ENCODE measurements at regions not wholly inside any gene's neighbourhood (a gene's known extent, or its start where the extent isn't known, plus 50 kb on each side); places are given as distances from the start of the nearest gene placed in this dataset.

DNA sequence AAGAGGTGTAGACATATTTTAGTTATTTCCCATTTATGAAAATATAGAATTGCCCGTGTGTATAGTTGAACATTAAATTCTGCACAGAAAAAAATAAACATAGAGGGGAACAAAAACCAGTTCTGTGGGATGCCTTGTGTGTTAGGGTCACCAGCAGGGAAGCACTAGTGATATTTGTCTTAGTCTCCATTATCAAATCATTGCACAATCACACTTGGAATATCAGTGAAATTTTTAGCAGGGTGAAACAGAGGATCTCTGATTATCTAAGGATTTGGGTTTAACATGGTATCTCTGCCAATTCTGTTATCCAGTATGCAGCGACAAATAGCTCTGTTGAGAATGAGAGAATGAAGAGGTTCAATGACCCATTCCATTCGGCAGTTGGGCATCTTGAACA, 496.0 kb upstream of the POM121L12 start:
- no peaks in the 10 kb centered on the region for H3K36me3 Mint-ChIP-seq (ENCODE audit: insufficient read depth, unreplicated experiment)
- H3K27ac Mint-ChIP-seq (ENCODE audit: unreplicated experiment), result no peak overlapping the region
- no peaks in the 10 kb centered on the region for H3K4me1 Mint-ChIP-seq (ENCODE audit: low read depth, unreplicated experiment)
- no peak overlapping the region for H3K4me3 Mint-ChIP-seq (ENCODE audit: low read depth, unreplicated experiment)
- no peaks in the 10 kb centered on the region for H3K27me3 Mint-ChIP-seq (ENCODE audit: unreplicated experiment)
- intact Hi-C loops (cut with micrococcal nuclease; ENCODE audit: unreplicated experiment), result no loop called here
- no TSS peak for BruUV-seq (replicated peaks)
- CTCF ChIA-PET, result no interaction called here
- TF ChIP-seq, protein P1, sequence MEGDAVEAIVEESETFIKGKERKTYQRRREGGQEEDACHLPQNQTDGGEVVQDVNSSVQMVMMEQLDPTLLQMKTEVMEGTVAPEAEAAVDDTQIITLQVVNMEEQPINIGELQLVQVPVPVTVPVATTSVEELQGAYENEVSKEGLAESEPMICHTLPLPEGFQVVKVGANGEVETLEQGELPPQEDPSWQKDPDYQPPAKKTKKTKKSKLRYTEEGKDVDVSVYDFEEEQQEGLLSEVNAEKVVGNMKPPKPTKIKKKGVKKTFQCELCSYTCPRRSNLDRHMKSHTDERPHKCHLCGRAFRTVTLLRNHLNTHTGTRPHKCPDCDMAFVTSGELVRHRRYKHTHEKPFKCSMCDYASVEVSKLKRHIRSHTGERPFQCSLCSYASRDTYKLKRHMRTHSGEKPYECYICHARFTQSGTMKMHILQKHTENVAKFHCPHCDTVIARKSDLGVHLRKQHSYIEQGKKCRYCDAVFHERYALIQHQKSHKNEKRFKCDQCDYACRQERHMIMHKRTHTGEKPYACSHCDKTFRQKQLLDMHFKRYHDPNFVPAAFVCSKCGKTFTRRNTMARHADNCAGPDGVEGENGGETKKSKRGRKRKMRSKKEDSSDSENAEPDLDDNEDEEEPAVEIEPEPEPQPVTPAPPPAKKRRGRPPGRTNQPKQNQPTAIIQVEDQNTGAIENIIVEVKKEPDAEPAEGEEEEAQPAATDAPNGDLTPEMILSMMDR (IDR thresholded peaks at IDR 0.05; ENCODE audit: unreplicated experiment), result no peak
- peaks cover 13% of the 10 kb centered on the region for H3K9me3 Mint-ChIP-seq (ENCODE audit: low read depth, unreplicated experiment)
- DNase-seq, result no peak

DNA sequence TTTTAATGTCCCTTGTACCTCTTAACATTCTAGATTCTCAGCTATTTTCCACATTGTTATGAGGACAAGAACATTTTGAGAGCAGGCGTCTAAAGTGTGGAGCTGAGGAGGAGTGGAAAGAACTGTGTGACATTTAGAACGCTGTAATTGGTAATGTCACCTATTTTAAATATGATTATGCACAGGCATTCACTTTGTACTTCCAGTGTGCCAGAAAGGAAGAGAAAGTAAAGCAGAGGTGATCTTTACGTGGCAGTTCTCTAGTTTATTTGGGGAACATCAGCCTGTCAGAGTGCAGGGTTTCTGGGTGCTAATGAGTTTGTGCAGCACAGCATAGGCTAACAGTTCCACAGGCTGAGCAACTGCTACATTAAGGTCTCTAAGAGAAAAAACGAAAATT, 498.4 kb upstream of the POM121L12 start:
- no TSS peak for BruUV-seq (replicated peaks)
- CTCF ChIA-PET, result no interaction called here

DNA sequence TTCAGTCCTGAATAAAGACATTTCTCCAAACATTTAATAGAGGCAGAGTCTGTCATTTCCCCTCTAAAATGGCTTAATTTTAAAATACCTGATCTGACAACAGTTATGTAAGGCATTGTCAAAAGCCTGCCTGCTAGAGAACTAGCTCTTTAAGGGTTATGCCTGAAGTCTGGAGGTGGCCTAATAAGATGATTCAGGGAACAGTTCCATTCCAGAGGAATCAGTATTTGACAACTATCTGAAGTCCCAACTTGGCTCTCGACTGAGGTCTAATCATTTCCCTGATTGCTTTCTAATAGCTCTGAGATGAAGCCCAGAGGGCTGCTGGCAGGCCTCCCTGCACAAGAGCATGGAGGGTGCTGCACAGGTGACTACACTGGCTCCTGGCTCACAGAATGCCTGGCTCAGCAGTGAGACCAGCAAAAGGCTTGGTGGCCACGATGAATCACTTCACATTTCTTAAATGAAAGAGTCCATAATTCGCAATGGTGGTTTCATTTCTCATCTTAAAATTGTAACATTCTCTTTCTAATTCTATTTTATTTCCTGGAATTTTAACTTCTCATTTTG, 509.6 kb upstream of the POM121L12 start:
- Mint-ChIP-seq H3K27me3 (ENCODE audit: unreplicated experiment) (no peaks in the 10 kb centered on the region), H3K27ac (ENCODE audit: unreplicated experiment) (no peak overlapping the region), H3K36me3 (ENCODE audit: insufficient read depth, unreplicated experiment) (no peaks in the 10 kb centered on the region), H3K4me3 (ENCODE audit: low read depth, unreplicated experiment) (no peak overlapping the region), H3K9me3 (ENCODE audit: low read depth, unreplicated experiment) (peaks cover 11% of the 10 kb centered on the region), H3K4me1 (ENCODE audit: low read depth, unreplicated experiment) (no peaks in the 10 kb centered on the region)
- DNase-seq, result no peak
- no TSS peak for BruUV-seq (replicated peaks)
- CTCF ChIA-PET, result interaction anchor here (0.7 kb wide), 1 partner anchor 508 kb away, joined by 3 read pairs; no protein-coding TSS in a partner anchor
- intact Hi-C loops (cut with micrococcal nuclease; ENCODE audit: unreplicated experiment), result no loop called here
- TF ChIP-seq, protein P1 (IDR thresholded peaks at IDR 0.05; ENCODE audit: unreplicated experiment), result no peak

More for the DNA sequence above, 498.4 kb upstream of the POM121L12 start:
- Mint-ChIP-seq H3K27ac (ENCODE audit: unreplicated experiment) (no peak overlapping the region), H3K36me3 (ENCODE audit: insufficient read depth, unreplicated experiment) (no peaks in the 10 kb centered on the region), H3K4me3 (ENCODE audit: low read depth, unreplicated experiment) (no peak overlapping the region), H3K4me1 (ENCODE audit: low read depth, unreplicated experiment) (no peaks in the 10 kb centered on the region), H3K27me3 (ENCODE audit: unreplicated experiment) (no peaks in the 10 kb centered on the region), H3K9me3 (ENCODE audit: low read depth, unreplicated experiment) (peaks cover 14% of the 10 kb centered on the region)
- intact Hi-C loops (cut with micrococcal nuclease; ENCODE audit: unreplicated experiment), result no loop called here
- TF ChIP-seq, protein P1 (IDR thresholded peaks at IDR 0.05; ENCODE audit: unreplicated experiment), result no peak
- no peak for DNase-seq

DNA sequence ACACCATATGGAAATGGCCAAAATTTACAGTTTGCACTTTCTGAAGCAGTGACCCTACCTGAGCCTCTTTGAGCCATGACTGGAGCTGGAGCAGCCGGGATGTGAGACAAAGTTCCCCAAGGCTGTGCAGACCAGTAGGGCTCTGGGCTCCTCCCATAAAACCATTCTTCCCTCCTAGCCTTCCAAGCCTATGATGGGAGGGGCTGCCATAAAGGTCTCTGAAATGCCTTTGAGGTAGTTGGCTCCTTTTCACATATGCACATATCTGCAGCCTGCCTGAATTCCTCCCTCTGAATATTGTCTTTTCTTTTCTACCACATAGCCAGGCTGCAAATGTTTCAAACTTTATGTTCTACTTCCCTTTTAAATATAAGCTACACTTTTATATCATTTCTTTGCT, 516.6 kb upstream of the POM121L12 start:
- TF ChIP-seq, protein P1 (IDR thresholded peaks at IDR 0.05; ENCODE audit: unreplicated experiment), result no peak
- Mint-ChIP-seq H3K4me3 (ENCODE audit: low read depth, unreplicated experiment) (no peak overlapping the region), H3K9me3 (ENCODE audit: low read depth, unreplicated experiment) (peaks cover 29% of the 10 kb centered on the region), H3K27me3 (ENCODE audit: unreplicated experiment) (no peaks in the 10 kb centered on the region), H3K27ac (ENCODE audit: unreplicated experiment) (no peak overlapping the region), H3K4me1 (ENCODE audit: low read depth, unreplicated experiment) (no peaks in the 10 kb centered on the region), H3K36me3 (ENCODE audit: insufficient read depth, unreplicated experiment) (no peaks in the 10 kb centered on the region)
- BruUV-seq (replicated peaks), result no TSS peak
- no peak for DNase-seq
- CTCF ChIA-PET, result no interaction called here
- intact Hi-C loops (cut with micrococcal nuclease; ENCODE audit: unreplicated experiment), result no loop called here

Measured in Calu3 (cell line).